ENCODE measurements at regions not wholly inside any gene's neighbourhood (a gene's known extent, or its start where the extent isn't known, plus 50 kb on each side); places are given as distances from the start of the nearest gene placed in this dataset.

DNA sequence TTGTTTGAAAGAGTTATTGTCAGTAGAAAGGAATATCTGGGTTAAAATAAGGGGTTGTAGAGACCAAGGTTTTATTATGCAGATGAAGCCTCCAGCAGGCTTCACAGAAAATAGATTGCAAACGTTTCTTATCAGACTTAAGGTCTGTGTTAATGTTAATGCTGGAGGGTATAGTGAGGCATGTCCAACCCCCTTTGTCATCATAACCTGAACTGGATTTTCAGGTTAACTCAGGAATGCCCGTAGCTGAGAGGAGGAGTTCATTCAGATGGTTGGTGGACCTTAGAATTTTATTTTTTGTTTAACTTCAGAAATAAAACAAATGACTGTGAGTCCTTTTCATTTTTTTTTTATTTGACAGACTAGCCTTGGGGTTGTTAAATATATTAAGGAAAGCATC, 354.1 kb downstream of the GPM6A start:
- DNase-seq (ENCODE audit: extremely low spot score): no peak
- ChIA-PET POLR2A (no interaction called here), CTCF (interaction anchor here (1.0 kb wide), 1 partner anchor 70 kb away, joined by 3 read pairs; no protein-coding TSS in a partner anchor)

GRCh38 chr4:175459571-175459970, 352.5 kb downstream of the GPM6A start:
- ChIA-PET POLR2A (no interaction called here), CTCF (interaction anchor here (1.3 kb wide), 1 partner anchor 12 kb away, joined by 5 read pairs; no protein-coding TSS in a partner anchor)
- no peak for DNase-seq (ENCODE audit: extremely low spot score)
- TF ChIP-seq, protein P1, sequence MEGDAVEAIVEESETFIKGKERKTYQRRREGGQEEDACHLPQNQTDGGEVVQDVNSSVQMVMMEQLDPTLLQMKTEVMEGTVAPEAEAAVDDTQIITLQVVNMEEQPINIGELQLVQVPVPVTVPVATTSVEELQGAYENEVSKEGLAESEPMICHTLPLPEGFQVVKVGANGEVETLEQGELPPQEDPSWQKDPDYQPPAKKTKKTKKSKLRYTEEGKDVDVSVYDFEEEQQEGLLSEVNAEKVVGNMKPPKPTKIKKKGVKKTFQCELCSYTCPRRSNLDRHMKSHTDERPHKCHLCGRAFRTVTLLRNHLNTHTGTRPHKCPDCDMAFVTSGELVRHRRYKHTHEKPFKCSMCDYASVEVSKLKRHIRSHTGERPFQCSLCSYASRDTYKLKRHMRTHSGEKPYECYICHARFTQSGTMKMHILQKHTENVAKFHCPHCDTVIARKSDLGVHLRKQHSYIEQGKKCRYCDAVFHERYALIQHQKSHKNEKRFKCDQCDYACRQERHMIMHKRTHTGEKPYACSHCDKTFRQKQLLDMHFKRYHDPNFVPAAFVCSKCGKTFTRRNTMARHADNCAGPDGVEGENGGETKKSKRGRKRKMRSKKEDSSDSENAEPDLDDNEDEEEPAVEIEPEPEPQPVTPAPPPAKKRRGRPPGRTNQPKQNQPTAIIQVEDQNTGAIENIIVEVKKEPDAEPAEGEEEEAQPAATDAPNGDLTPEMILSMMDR (IDR thresholded peaks at IDR 0.05; ENCODE audit: control extremely low read depth, extremely low read depth, low read depth, missing control alignments): no peak

More for the DNA sequence above, 354.1 kb downstream of the GPM6A start:
- TF ChIP-seq, protein P1 (IDR thresholded peaks at IDR 0.05; ENCODE audit: control extremely low read depth, extremely low read depth, low read depth, missing control alignments): no peak

GRCh38 chr4:175460414-175460813, 351.6 kb downstream of the GPM6A start:
- POLR2A ChIA-PET: no interaction called here
- no peak for DNase-seq (ENCODE audit: extremely low spot score)
- CTCF ChIA-PET: interaction anchor here (1.3 kb wide), 1 partner anchor 12 kb away, joined by 5 read pairs; no protein-coding TSS in a partner anchor
- TF ChIP-seq, protein P1 (IDR thresholded peaks at IDR 0.05; ENCODE audit: control extremely low read depth, extremely low read depth, low read depth, missing control alignments): no peak

DNA sequence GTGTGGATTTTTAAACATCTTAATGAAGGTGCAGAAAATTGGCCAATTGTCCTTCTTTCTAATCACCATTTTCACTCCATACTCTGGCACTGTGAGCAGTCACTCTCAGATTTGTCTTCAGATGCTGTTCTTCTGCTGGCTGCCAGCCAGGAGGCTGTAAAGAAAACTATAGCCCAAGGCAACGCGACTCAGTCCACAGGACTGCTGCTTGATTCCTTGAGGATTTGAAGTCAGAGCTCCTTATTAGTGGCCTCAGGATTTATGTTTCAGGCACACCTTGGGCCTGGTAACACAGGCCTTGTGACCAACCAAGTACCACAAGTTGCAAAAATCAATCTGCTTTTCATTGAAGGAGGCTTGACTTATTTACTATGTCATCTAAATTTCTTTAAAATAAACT, 342.6 kb downstream of the GPM6A start:
- DNase-seq (ENCODE audit: extremely low spot score): no peak
- TF ChIP-seq, protein P1 (IDR thresholded peaks at IDR 0.05; ENCODE audit: control extremely low read depth, extremely low read depth, low read depth, missing control alignments): no peak
- CTCF ChIA-PET: no interaction called here
- POLR2A ChIA-PET: no interaction called here

DNA sequence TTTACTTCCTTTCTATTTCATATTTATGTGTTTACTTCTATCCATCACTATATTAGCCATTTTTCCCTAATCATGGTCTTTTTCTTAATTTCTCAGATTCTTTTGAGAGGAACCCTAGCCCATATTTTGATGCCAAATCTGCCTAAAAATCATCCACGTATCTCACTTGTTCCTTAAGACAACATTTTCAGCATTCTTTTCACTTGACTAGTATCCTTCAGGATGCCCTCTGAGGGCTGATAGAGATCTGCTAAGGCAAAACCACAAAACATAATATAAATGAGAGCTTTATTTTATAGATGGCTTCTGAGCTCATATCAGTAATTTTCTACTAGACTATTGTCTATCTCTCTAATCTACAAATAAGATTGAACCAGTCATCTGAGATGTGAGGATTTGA, 341.9 kb downstream of the GPM6A start:
- POLR2A ChIA-PET: no interaction called here
- CTCF ChIA-PET: no interaction called here
- DNase-seq (ENCODE audit: extremely low spot score): no peak
- TF ChIP-seq, protein P1 (IDR thresholded peaks at IDR 0.05; ENCODE audit: control extremely low read depth, extremely low read depth, low read depth, missing control alignments): no peak

- ChIA-PET CTCF (interaction anchor here (1.1 kb wide), 1 partner anchor 10 kb away, joined by 3 read pairs; no protein-coding TSS in a partner anchor), POLR2A (no interaction called here)
- TF ChIP-seq, protein P1 (IDR thresholded peaks at IDR 0.05; ENCODE audit: control extremely low read depth, extremely low read depth, low read depth, missing control alignments): no peak
- no peak for DNase-seq (ENCODE audit: extremely low spot score)
These were observed 331.7 kb downstream of the GPM6A start for GRCh38 chr4:175480404-175480803.

Measured in GM10248 (cell line).